Mammary epithelial cell (primary cell): ENCODE measurements at regions not wholly inside any gene's neighbourhood (a gene's known extent, or its start where the extent isn't known, plus 50 kb on each side); places are given as distances from the start of the nearest gene placed in this dataset.

Experiments used
- EZH2 ChIP-seq: IDR thresholded peaks from 2 replicates; pipeline ENCODE4 v1.6.1; 2012; ENCODE audit warnings: low read length, inconsistent platforms, borderline replicate concordance
- TF ChIP-seq, protein P1 (sequence below), 2 donors: IDR thresholded peaks in 1 of 2; conservative IDR thresholded peaks in 1 of 2; 2 replicates each; pipeline ENCODE4 v1.5.1; 2011 to 2012; ENCODE audit warnings: inconsistent platforms in 2 of 2, low read length in 2 of 2, mild to moderate bottlenecking in 2 of 2, control low read depth in 1 of 2, low read depth in 1 of 2; ENCODE audit not compliant: insufficient read depth in 1 of 2; ENCODE audit errors: extremely low read depth in 1 of 2

DNA sequence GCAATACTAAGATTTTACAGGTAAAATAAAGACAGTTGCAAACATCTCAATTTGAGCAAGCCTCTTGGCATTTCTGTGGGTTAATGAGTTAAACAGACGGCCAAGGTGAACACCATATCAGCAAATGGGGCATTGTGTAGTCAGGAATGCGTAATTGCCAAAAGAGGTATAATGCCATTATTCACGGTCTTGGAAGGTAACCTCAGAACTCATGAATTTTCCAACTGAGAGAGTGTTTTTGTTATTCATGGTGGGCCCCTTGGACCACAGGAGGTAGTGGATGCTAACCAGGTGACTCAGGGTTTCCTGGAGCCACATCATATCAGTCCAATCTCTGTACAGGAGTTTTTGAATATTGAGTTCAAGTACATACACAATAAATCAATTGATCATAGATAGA, 368.0 kb upstream of the TECRL start:
- TF ChIP-seq, protein P1, sequence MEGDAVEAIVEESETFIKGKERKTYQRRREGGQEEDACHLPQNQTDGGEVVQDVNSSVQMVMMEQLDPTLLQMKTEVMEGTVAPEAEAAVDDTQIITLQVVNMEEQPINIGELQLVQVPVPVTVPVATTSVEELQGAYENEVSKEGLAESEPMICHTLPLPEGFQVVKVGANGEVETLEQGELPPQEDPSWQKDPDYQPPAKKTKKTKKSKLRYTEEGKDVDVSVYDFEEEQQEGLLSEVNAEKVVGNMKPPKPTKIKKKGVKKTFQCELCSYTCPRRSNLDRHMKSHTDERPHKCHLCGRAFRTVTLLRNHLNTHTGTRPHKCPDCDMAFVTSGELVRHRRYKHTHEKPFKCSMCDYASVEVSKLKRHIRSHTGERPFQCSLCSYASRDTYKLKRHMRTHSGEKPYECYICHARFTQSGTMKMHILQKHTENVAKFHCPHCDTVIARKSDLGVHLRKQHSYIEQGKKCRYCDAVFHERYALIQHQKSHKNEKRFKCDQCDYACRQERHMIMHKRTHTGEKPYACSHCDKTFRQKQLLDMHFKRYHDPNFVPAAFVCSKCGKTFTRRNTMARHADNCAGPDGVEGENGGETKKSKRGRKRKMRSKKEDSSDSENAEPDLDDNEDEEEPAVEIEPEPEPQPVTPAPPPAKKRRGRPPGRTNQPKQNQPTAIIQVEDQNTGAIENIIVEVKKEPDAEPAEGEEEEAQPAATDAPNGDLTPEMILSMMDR (conservative IDR thresholded peaks at IDR 0.05 in 1 of 2, IDR thresholded peaks at IDR 0.05 in 1 of 2; ENCODE audit: extremely low read depth in 1 of 2, insufficient read depth in 1 of 2, low read depth in 1 of 2, low read length in 2 of 2) = no peak
- TF ChIP-seq EZH2 = no peak
